Embryonic facial prominence (tissue), 1 donor: ENCODE measurements at regions not wholly inside any gene's neighbourhood (a gene's known extent, or its start where the extent isn't known, plus 50 kb on each side); places are given as distances from the start of the nearest gene placed in this dataset.
A peak's percentile ranks its signal among the peaks of the same experiment; 100 is the strongest.
"Not testable (repeated sequence)": the region's sequence is repeated elsewhere in the genome, so short reads cannot be mapped to it uniquely, and the experiment has no call there.

Experiments
- DNase-seq: peaks from one replicate; pipeline ENCODE4 v3.0.0-alpha.2; 2016; ENCODE audit errors: extremely low spot score

DNA sequence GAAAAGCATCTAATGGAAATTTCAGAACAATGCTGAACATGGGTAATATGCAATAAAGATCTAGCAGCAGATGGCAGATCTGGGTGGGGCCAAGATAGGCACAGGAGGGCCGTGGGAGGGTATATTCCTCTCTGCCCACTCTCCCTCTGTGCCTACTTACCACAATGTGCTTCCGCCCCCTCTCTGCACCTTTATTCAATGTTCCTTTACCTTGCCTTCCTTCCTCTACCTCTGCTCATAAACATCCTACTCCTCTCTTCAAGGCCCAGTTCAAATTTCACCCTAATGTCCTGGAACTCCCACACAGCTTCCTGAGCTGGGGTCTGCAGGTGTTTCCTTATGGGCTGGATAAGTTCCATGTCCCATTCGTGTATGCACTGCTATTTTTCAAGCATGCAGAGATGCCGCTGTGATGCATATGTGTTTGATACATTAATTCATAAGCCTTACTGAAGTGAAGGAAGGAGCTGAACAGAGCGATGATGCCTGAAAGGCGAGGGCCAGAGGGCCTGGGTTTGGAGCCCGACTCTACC lies 65.6 kb upstream of the EDEM3 start:
- DNase-seq = no peak

GRCh38 chr1:184818646-184819045 lies 64.0 kb upstream of the EDEM3 start:
- DNase-seq = no peak

- DNase-seq = not testable (repeated sequence)
Observed at GRCh38 chr1:184817003-184817402, 62.3 kb upstream of the EDEM3 start.

GRCh38 chr1:184813528-184814089 lies 59.0 kb upstream of the EDEM3 start:
- no peak for DNase-seq

GRCh38 chr1:184811439-184812111 lies 56.9 kb upstream of the EDEM3 start:
- DNase-seq = no peak

GRCh38 chr1:184810735-184811343 lies 56.2 kb upstream of the EDEM3 start:
- no peak for DNase-seq

DNA sequence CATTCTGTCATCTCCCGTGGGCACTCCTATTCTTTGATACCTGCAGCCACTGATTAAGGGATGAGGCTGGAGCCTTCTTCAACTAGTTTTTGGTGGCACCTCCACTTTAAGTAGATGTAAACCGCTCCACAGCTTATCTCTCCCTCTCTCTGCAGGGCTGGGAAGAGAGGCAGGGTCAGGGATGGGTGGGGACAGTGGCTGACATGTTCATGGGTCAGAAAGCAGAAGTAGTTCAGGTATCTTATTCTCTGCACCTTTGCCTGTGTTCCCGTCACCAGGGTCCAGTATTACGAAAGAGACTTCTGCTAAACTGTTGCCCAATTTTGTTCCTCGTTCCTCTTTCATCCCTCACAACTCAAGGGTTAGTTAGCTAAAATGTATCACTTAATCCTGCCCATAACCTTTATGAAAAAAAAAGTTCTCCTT lies 51.7 kb upstream of the EDEM3 start:
- DNase-seq = no peak

DNA sequence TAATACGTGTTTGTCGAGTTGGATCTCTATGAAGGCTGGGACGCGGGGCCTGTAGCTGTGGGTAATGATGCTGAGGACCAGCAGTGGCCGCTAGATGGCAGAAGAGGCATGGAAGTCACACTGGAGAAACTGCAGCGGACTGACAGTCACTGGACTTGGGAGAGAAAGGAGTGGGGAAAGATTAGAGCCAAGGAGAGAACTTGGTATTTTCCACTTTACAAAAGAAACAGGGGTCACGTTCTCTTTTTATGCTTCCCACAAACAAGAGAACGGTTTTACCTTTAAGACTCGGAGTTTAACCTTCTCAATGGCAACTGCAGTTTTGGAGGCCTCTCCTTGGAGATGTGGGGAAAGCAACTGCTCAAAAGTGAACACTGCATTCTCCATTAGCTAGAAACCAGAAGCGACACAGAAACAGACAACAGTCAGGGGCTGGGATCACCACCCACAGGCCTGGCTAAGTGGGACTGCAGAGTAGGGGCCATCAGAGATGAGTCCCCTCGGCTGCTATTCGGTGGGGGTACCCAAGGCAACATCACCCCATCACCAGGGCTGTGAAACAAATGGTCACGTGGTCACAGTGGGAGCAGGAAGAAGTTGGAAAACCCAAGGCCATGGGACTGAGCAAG lies 51.1 kb upstream of the EDEM3 start:
- peak; percentile 82 for DNase-seq
